GM13977 (cell line): ENCODE measurements at regions not wholly inside any gene's neighbourhood (a gene's known extent, or its start where the extent isn't known, plus 50 kb on each side); places are given as distances from the start of the nearest gene placed in this dataset.

Source experiments
- DNase-seq: peaks from one replicate; pipeline ENCODE4 v3.0.0; 2012; ENCODE audit warnings: low spot score
- CTCF ChIP-seq: IDR thresholded peaks from 2 replicates; pipeline ENCODE4 v1.5.1; 2012; ENCODE audit warnings: mild to moderate bottlenecking, control low read depth; ENCODE audit not compliant: insufficient read depth; ENCODE audit errors: extremely low read depth, missing control alignments
- in situ Hi-C: fragments of 300-500 bp; cut with MboI; formaldehyde crosslinking; loops from one replicate; pipeline ENCODE4 v1.12.0; 2022; ENCODE audit warnings: low sequenced_read_pairs, low pct_unique_long_range_greater_than_20kb, mixed read lengths, inconsistent platforms; ENCODE audit not compliant: unreplicated experiment

DNA sequence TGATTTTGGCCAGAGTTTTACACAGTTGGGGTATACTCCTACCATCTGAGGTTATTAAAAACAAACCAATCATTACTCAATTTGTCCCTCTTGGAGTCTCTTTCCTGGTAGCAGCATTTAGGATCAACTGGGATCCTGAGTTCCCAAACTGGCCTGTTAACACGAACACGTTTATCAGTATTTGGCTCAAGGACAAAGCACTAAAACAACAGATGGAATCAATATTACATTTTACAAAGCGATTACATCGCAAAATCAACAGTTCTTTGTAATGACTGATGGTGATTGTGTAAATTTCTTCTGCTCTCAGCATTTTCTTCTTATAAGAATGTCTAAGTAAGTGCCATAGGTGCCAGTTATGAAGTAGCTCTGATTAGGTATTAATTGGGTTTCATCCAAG is 582.9 kb upstream of the ANKRD30A start:
- TF ChIP-seq CTCF, result no peak
- DNase-seq, result no peak
- in situ Hi-C loops, result no loop called here

DNA sequence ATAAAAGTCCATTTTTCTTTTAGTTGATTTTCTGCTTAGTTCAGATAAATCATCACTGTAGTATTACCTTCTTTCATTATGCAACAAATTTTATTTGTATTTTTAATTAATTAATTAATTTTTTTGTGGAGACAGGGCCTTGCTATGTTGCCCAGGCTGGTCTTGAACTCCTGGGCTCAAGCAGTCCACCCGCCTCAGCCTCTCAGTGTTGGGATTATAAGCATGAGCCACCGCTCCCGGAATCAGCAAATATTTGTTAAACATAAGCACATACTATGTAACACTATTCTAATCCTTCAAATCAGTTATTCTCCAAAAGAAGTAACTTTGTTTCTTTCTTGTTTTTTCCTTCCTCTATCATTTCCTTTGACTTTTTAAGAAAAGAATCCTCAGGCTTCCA is 584.8 kb upstream of the ANKRD30A start:
- no peak for TF ChIP-seq CTCF
- in situ Hi-C loops, result no loop called here
- DNase-seq, result no peak

DNA sequence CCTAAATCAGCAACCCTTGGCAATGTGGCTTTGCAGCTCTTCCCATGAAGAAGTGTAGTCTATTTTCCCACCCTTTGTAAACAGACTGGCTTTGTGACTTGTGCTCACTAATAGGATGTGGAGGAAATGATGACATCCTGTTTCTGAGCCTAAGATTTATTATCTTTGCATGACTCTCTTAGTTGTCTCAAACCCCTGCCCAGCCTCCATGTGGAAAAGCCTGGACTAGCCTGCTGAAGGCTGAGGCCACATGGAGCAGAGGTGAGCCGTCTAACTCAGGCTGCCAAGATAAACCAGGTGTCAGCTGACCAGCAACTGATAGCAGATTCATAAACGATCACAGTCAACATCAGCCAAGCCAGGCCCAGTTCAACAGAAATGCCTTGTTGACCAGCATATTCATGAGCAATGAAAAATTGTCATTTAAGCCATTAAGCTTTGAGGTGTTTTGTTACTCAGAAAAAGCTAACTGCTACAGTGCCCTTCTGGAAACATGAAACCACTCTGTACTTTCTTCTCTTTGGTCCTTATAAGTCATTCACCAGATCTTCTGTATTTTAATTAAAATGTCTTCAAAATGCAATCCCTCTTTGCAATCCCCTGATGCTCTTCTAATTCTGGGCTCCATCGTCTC is 586.3 kb upstream of the ANKRD30A start:
- no peak for TF ChIP-seq CTCF
- in situ Hi-C loops, result no loop called here
- no peak for DNase-seq

GRCh38 chr10:36534471-36535002 is 590.9 kb upstream of the ANKRD30A start:
- no peak for TF ChIP-seq CTCF
- in situ Hi-C loops, result no loop called here
- DNase-seq, result peak; percentile 21

GRCh38 chr10:36533861-36534260 is 591.5 kb upstream of the ANKRD30A start:
- DNase-seq, result no peak
- no peak for TF ChIP-seq CTCF
- in situ Hi-C loops, result no loop called here

DNA sequence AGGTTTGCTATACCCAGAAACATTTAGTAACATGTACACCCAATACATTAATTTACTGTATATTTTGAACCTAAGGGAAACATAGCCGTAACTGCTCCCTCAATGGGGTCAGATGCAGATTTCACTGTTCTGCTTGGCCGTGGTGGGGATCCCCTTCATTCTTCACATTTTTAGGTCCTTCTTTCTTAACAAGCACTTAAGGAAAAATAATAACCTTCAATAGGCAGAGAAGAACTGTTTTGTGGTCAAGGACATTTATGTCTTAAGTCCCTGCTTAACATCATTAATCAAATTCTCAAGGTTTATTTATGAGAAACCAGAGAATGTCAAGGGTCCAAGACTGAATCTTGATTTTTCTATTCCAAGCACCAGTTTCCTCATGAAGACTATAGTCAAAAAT is 592.1 kb upstream of the ANKRD30A start:
- in situ Hi-C loops, result no loop called here
- no peak for TF ChIP-seq CTCF
- DNase-seq, result no peak
